ENCODE measurements at regions not wholly inside any gene's neighbourhood (a gene's known extent, or its start where the extent isn't known, plus 50 kb on each side); places are given as distances from the start of the nearest gene placed in this dataset.

DNA sequence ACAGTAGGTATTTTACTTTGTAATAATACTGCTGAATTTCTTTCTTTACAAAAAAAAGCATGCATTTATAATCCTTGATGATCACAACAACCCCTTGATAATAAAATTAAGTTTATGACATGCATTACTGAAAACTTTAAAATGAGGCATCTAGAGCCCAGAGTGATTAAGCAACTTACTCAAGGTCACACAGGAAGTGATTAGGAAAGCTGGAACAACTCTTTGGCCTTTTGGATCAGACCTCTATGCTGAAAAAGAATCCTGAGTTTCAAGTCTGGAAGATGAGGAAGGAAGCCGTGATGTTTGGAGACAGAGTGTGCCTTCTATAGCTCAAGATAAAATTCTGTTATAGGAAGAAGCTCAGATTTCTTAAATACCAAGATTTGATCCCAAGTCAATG is 105.0 kb upstream of the ATP8B1 start:
- TF ChIP-seq, protein P1, sequence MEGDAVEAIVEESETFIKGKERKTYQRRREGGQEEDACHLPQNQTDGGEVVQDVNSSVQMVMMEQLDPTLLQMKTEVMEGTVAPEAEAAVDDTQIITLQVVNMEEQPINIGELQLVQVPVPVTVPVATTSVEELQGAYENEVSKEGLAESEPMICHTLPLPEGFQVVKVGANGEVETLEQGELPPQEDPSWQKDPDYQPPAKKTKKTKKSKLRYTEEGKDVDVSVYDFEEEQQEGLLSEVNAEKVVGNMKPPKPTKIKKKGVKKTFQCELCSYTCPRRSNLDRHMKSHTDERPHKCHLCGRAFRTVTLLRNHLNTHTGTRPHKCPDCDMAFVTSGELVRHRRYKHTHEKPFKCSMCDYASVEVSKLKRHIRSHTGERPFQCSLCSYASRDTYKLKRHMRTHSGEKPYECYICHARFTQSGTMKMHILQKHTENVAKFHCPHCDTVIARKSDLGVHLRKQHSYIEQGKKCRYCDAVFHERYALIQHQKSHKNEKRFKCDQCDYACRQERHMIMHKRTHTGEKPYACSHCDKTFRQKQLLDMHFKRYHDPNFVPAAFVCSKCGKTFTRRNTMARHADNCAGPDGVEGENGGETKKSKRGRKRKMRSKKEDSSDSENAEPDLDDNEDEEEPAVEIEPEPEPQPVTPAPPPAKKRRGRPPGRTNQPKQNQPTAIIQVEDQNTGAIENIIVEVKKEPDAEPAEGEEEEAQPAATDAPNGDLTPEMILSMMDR (IDR thresholded peaks at IDR 0.05; ENCODE audit: extremely low read depth in 1 of 2, insufficient read depth in 1 of 2, low read depth in 1 of 2, low read length in 2 of 2): no peak
- TF ChIP-seq FOS (IDR thresholded peaks at IDR 0.05; ENCODE audit: borderline replicate concordance, insufficient read depth, low read length) (no peak), POLR2A (IDR thresholded peaks at IDR 0.05; ENCODE audit: low read depth, low read length) (no peak), EZH2 (IDR thresholded peaks at IDR 0.05; ENCODE audit: borderline replicate concordance, low read depth, low read length, severe bottlenecking) (no peak), POLR2AphosphoS5 (IDR thresholded peaks at IDR 0.05; ENCODE audit: insufficient read depth, low read depth, low read length) (peak; percentile 37), JUN (IDR thresholded peaks at IDR 0.05; ENCODE audit: borderline replicate concordance, insufficient read depth, insufficient read length, low read depth) (no peak), MYC (IDR thresholded peaks at IDR 0.05; ENCODE audit: low read depth, low read length) (no peak), GATA2 (IDR thresholded peaks at IDR 0.05; ENCODE audit: insufficient read depth, insufficient read length, low read depth, low read length) (no peak)
- TF ChIP-seq, protein P2, sequence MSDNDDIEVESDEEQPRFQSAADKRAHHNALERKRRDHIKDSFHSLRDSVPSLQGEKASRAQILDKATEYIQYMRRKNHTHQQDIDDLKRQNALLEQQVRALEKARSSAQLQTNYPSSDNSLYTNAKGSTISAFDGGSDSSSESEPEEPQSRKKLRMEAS (IDR thresholded peaks at IDR 0.05; ENCODE audit: insufficient read depth, insufficient read length): no peak

All from endothelial cell of umbilical vein (primary cell).